ENCODE measurements at regions not wholly inside any gene's neighbourhood (a gene's known extent, or its start where the extent isn't known, plus 50 kb on each side); places are given as distances from the start of the nearest gene placed in this dataset.
"Not testable (repeated sequence)": the region's sequence is repeated elsewhere in the genome, so short reads cannot be mapped to it uniquely, and the experiment has no call there.

DNA sequence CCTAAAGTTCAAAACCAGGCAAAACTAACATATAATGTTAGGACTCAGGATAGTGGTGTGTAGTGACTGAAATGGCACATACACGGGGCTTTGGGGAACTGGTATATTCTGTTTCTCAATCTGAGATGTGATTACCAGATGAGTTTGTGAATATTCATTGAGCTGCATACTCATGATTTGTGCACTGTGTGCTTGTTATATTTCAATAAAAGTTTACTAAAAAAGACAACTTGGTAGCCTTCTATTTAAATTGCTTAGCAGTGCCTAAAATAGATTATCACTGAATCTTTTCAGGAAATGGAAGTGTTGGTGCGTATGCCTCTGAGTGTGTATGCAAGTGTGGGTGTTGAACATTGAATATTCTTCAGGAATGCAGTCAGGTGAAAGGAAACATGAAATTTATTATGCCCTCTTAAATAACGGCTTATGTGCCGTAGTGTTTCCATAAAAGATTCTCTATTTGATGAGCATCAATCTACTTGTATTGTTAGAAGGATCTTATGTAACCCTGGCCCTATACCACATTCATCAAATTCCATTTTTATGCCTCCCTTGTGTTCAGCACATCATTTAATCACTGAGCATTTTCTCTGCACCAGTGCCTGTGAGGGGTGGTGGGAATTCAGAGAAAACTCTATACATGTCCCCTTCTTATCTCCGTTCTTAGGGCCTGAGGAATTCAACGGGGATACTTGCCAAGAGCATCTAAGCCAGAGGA is 82.6 kb upstream of the AUTS2 start:
- no peak for DNase-seq

GRCh38 chr7:69516238-69516820 is 81.9 kb upstream of the AUTS2 start:
- DNase-seq: no peak

GRCh38 chr7:69517985-69518704 is 80.1 kb upstream of the AUTS2 start:
- DNase-seq: no peak

GRCh38 chr7:69518705-69519077 is 79.6 kb upstream of the AUTS2 start:
- no peak for DNase-seq

GRCh38 chr7:69526570-69526969 is 71.7 kb upstream of the AUTS2 start:
- no peak for DNase-seq

- no peak for DNase-seq
Measured at GRCh38 chr7:69527706-69528105, 70.6 kb upstream of the AUTS2 start.

- no peak for DNase-seq
Measured at GRCh38 chr7:69531050-69531449, 67.2 kb upstream of the AUTS2 start.

- no peak for DNase-seq
Measured at GRCh38 chr7:69534461-69535041, 63.7 kb upstream of the AUTS2 start.

DNA sequence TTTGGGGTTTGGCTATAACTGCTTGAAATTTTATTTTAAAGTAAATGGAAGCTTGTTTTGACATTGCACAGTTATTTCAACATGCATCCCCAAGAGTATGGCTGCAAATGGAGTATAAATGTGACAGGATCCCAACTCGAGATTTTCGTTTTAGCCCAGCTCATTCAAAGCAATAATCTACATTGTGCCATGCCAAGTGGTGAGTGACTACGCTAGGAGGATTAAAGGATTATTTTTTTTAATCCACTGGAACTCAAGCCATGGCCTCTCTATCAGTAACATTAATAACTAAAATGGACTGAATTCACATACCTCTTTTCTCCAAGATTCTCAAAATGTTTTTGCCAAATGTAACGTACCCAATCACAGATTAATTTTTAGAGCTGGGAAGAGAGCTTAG is 60.6 kb upstream of the AUTS2 start:
- no peak for DNase-seq

DNA sequence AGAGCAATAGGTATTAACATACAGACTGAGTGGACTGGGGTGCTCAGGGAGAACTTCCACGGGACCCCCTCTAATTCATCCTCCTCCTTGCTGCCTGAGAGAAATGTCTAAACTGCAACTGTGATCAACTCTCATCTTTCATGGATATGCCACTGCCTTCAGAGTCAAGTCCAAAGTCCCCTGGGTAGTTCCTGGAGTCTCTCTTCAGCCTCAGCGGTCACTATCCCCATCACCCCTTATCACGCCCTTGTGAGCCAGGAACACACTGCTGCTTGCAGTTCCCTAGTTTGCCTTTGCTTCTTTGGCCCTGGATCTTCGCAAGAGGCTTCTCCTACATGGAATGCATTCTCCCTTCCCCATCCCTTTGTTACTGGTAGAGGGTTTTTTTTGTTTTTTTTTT is 58.7 kb upstream of the AUTS2 start:
- DNase-seq: no peak

DNA sequence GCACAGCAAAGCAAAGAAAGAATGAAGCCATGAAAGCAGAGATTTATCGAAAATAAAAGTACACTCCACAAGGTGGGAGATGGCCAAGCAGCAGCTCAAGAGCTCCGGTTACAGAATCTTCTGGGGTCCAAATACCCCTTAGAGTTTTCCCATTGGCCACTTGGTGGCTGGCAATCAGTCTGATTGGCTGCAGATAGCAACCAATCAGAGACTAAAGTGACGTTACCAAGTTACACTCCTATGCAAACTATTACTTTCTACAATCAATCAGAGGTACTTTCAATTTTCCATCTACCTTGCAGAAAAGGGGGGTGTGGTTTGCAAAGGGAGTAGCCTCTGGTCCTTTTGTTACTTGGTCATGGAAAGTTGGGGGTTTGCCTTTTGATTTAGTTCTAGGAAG is 58.0 kb upstream of the AUTS2 start:
- DNase-seq: no peak

DNA sequence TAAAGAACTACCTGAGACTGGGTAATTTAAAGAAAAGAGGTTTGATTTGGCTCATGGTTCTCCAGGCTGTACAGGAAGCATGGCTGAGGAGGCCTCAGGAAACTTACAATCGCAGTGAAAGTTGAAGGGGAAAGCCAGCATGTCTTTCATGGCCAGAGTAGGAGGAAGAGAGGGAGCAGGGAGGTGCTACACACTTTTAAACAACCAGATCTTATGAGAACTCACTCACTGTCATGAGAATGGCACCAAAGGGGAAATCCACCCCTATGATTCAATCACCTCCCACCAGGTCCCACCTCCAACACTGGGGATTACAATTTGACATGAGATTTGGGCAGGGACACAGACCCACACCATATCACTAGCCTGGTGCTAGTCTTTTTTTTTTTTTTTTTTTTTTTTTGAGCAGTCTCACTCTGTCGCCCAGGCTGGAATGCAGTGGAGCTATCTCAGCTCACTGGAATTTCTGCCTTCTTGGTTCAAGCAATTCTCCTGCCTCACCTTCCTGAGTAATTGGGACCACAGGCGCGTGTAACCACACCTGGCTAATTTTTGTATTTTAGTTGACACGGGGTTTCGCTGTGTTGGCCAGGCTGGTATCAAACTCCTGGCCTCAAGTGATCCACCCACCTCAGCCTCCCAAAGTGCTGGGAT is 56.4 kb upstream of the AUTS2 start:
- DNase-seq: not testable (repeated sequence)

GRCh38 chr7:69545175-69545574 is 53.1 kb upstream of the AUTS2 start:
- no peak for DNase-seq

Measured in activated CD8-positive, alpha-beta memory T cell treated with anti-CD3 and anti-CD28 coated beads for 24 hours (primary cell).